SK-N-SH (cell line): ENCODE measurements at regions not wholly inside any gene's neighbourhood (a gene's known extent, or its start where the extent isn't known, plus 50 kb on each side); places are given as distances from the start of the nearest gene placed in this dataset.

Experiments used
- CTCF ChIP-seq: fragments of 200-600 bp; sonication (generic); IDR thresholded peaks from 2 replicates; pipeline ENCODE4 v1.6.1; 2017; ENCODE audit warnings: antibody characterized with exemption, mild to moderate bottlenecking, moderate library complexity
- GABPA ChIP-seq: IDR thresholded peaks from 2 replicates; pipeline ENCODE4 v1.4.0; 2012; ENCODE audit warnings: low read depth, mild to moderate bottlenecking
- GATA2 ChIP-seq: sonication (generic); formaldehyde crosslinking; IDR thresholded peaks from 2 replicates; pipeline ENCODE4 v1.5.0; 2020; ENCODE audit warnings: mild to moderate bottlenecking, missing genetic modification reagents
- JUND ChIP-seq: IDR thresholded peaks from 2 replicates; pipeline ENCODE4 v1.4.0; 2012
- PBX3 ChIP-seq: IDR thresholded peaks from 2 replicates; pipeline ENCODE4; 2012
- REST ChIP-seq: IDR thresholded peaks from 2 replicates; pipeline ENCODE4 v1.6.1; 2012; ENCODE audit warnings: mild to moderate bottlenecking, low read depth, low read length, moderate library complexity
- USF2 ChIP-seq: fragments of 150-350 bp; IDR thresholded peaks from 2 replicates; pipeline ENCODE4 v1.6.1; 2017; ENCODE audit warnings: antibody characterized with exemption, low read length, low read depth, borderline replicate concordance

- TF ChIP-seq PBX3 (no peak), USF2 (no peak), GATA2 (no peak), CTCF (no peak), GABPA (no peak), JUND (no peak), REST (no peak)
These were observed 1273.9 kb downstream of the BRD1 start for GRCh38 chr22:48553694-48554308.
